DOHH2 (cell line): ENCODE measurements at regions not wholly inside any gene's neighbourhood (a gene's known extent, or its start where the extent isn't known, plus 50 kb on each side); places are given as distances from the start of the nearest gene placed in this dataset.

ENCODE experiments used
- H3F3A ChIP-seq: fragments of 200-600 bp; sonication (generic), shearing (Covaris generic); 2 replicates; pipeline ENCODE4 v1.6.0; 2016; ENCODE audit warnings: antibody characterized with exemption, mild to moderate bottlenecking; ENCODE audit not compliant: control insufficient read depth, insufficient read depth
- H3K27ac ChIP-seq: fragments of 200-600 bp; sonication (generic); 2 replicates; pipeline ENCODE4 v1.5.1; 2014; ENCODE audit warnings: low read depth, mild to moderate bottlenecking, low read length, moderate library complexity
- H3K27me3 ChIP-seq: fragments of 200-600 bp; sonication (generic); 2 replicates; pipeline ENCODE4 v1.6.1; 2014; ENCODE audit warnings: mild to moderate bottlenecking, low read length, mixed read lengths; ENCODE audit not compliant: control insufficient read depth
- H3K36me3 ChIP-seq: fragments of 200-600 bp; sonication (generic); 2 replicates; pipeline ENCODE4 v1.6.1; 2014; ENCODE audit warnings: mild to moderate bottlenecking, low read length, moderate library complexity, mixed read lengths; ENCODE audit not compliant: control insufficient read depth
- H3K4me1 ChIP-seq: fragments of 200-600 bp; sonication (generic); 2 replicates; pipeline ENCODE4 v1.6.1; 2014; ENCODE audit warnings: mild to moderate bottlenecking, low read length, mixed read lengths; ENCODE audit not compliant: control insufficient read depth
- H3K4me2 ChIP-seq: fragments of 200-600 bp; sonication (generic); 2 replicates; pipeline ENCODE4 v1.6.0; 2014; ENCODE audit warnings: mild to moderate bottlenecking, low read length, moderate library complexity
- H3K4me3 ChIP-seq: fragments of 200-600 bp; sonication (generic); 2 replicates; pipeline ENCODE4 v1.5.1; 2014; ENCODE audit warnings: mild to moderate bottlenecking, low read length, mixed read lengths
- H3K79me2 ChIP-seq: fragments of 200-600 bp; sonication (generic); 2 replicates; pipeline ENCODE4 v1.6.1; 2014; ENCODE audit warnings: mild to moderate bottlenecking, low read length, mixed read lengths; ENCODE audit not compliant: control insufficient read depth
- H3K9me2 ChIP-seq: fragments of 200-600 bp; sonication (generic); replicated peaks from 2 replicates; pipeline ENCODE4 v1.6.1; 2014; ENCODE audit warnings: mild to moderate bottlenecking, low read length, mixed read lengths; ENCODE audit not compliant: control insufficient read depth
- H3K9me3 ChIP-seq: fragments of 200-600 bp; sonication (generic); 2 replicates; pipeline ENCODE4 v1.6.1; 2014; ENCODE audit warnings: antibody characterized with exemption, low read length, mixed read lengths; ENCODE audit not compliant: control insufficient read depth, insufficient read depth
- H4K20me1 ChIP-seq: fragments of 200-600 bp; sonication (generic); 2 replicates; pipeline ENCODE4 v1.6.0; 2014; ENCODE audit warnings: low read depth, mild to moderate bottlenecking, antibody characterized with exemption, low read length, moderate library complexity; ENCODE audit not compliant: control insufficient read depth, insufficient read depth
- CTCF ChIP-seq: fragments of 200-600 bp; sonication (generic); IDR thresholded peaks from one replicate; pipeline ENCODE4 v1.5.1; 2014; ENCODE audit warnings: antibody characterized with exemption, mild to moderate bottlenecking, low read depth, low read length; ENCODE audit not compliant: poor library complexity, severe bottlenecking
- EZH2phosphoT487 ChIP-seq: fragments of 200-600 bp; sonication (generic); IDR thresholded peaks from 2 replicates; pipeline ENCODE4 v1.6.1; 2017; ENCODE audit warnings: borderline replicate concordance, mild to moderate bottlenecking, antibody characterized with exemption, low read length, moderate library complexity, mixed read lengths

GRCh38 chr10:117716889-117717288 lies 174.3 kb downstream of the EMX2 start:
- no peaks in the 10 kb centered on the region for H3K79me2 ChIP-seq
- no peaks in the 10 kb centered on the region for H3K36me3 ChIP-seq
- H3K27ac ChIP-seq = no peak overlapping the region
- TF ChIP-seq EZH2phosphoT487 = no peak
- TF ChIP-seq CTCF = no peak
- no peaks in the 10 kb centered on the region for H3K9me3 ChIP-seq
- H4K20me1 ChIP-seq = no peaks in the 10 kb centered on the region
- no peak overlapping the region for H3K4me2 ChIP-seq
- H3K4me1 ChIP-seq = no peaks in the 10 kb centered on the region
- H3K4me3 ChIP-seq = no peak overlapping the region
- no peaks in the 10 kb centered on the region for H3K9me2 ChIP-seq
- no peaks in the 10 kb centered on the region for H3F3A ChIP-seq
- no peaks in the 10 kb centered on the region for H3K27me3 ChIP-seq

- Histone ChIP-seq H3K9me3 (no peaks in the 10 kb centered on the region), H3K4me1 (no peaks in the 10 kb centered on the region), H3K27me3 (no peaks in the 10 kb centered on the region), H3K27ac (no peak overlapping the region), H3K36me3 (no peaks in the 10 kb centered on the region), H3K4me3 (no peak overlapping the region), H3K9me2 (no peaks in the 10 kb centered on the region), H3K79me2 (no peaks in the 10 kb centered on the region), H3K4me2 (no peak overlapping the region), H4K20me1 (no peaks in the 10 kb centered on the region), H3F3A (no peaks in the 10 kb centered on the region)
- TF ChIP-seq EZH2phosphoT487 = no peak
- no peak for TF ChIP-seq CTCF
Observed at GRCh38 chr10:117718986-117719920, 176.7 kb downstream of the EMX2 start.

- no peaks in the 10 kb centered on the region for H3K79me2 ChIP-seq
- H3K27me3 ChIP-seq = no peaks in the 10 kb centered on the region
- H3F3A ChIP-seq = no peaks in the 10 kb centered on the region
- H3K9me2 ChIP-seq = no peaks in the 10 kb centered on the region
- no peaks in the 10 kb centered on the region for H3K4me1 ChIP-seq
- H3K36me3 ChIP-seq = no peaks in the 10 kb centered on the region
- no peaks in the 10 kb centered on the region for H4K20me1 ChIP-seq
- TF ChIP-seq EZH2phosphoT487 (no peak), CTCF (no peak)
- no peak overlapping the region for H3K27ac ChIP-seq
- H3K9me3 ChIP-seq = no peaks in the 10 kb centered on the region
- no peak overlapping the region for H3K4me2 ChIP-seq
- no peak overlapping the region for H3K4me3 ChIP-seq
Observed at GRCh38 chr10:117720931-117721835, 178.6 kb downstream of the EMX2 start.
